IMR-90 (cell line): ENCODE measurements at regions not wholly inside any gene's neighbourhood (a gene's known extent, or its start where the extent isn't known, plus 50 kb on each side); places are given as distances from the start of the nearest gene placed in this dataset.

Experiments
- BHLHE40 ChIP-seq: fragments of 150-350 bp; IDR thresholded peaks from 2 replicates; pipeline ENCODE4 v1.6.1; 2016; ENCODE audit warnings: mild to moderate bottlenecking, low read depth, low read length
- ELK1 ChIP-seq: fragments of 150-350 bp; IDR thresholded peaks from 2 replicates; pipeline ENCODE4 v1.6.1; 2016; ENCODE audit warnings: low read depth, mild to moderate bottlenecking, low read length, moderate library complexity, borderline replicate concordance
- FOS ChIP-seq: fragments of 150-350 bp; IDR thresholded peaks from 2 replicates; pipeline ENCODE4 v1.6.1; 2016; ENCODE audit warnings: low read depth, low read length
- MXI1 ChIP-seq: IDR thresholded peaks from 2 replicates; pipeline ENCODE4 v1.6.1; 2012; ENCODE audit warnings: low read depth, mild to moderate bottlenecking, low read length, moderate library complexity, borderline replicate concordance
- POLR2A ChIP-seq: IDR thresholded peaks from 2 replicates; pipeline ENCODE4 v1.6.1; 2012; ENCODE audit warnings: mild to moderate bottlenecking, low read depth, low read length
- RAD21 ChIP-seq: IDR thresholded peaks from 2 replicates; pipeline ENCODE4 v1.6.1; 2012; ENCODE audit warnings: low read length, improper control_type of control experiment
- SMC3 ChIP-seq: fragments of 150-350 bp; IDR thresholded peaks from 2 replicates; pipeline ENCODE4 v1.6.1; 2016; ENCODE audit warnings: low read depth, mild to moderate bottlenecking, antibody characterized with exemption, low read length, moderate library complexity
- TF ChIP-seq, protein P1 (sequence below): fragments of 150-350 bp; IDR thresholded peaks from 2 replicates; pipeline ENCODE4 v1.6.1; 2017; ENCODE audit warnings: mild to moderate bottlenecking, antibody characterized with exemption, low read length, low read depth
- TF ChIP-seq, protein P2 (sequence below): conservative IDR thresholded peaks from 2 replicates; pipeline ENCODE4 v1.5.1; 2012; ENCODE audit warnings: mild to moderate bottlenecking, low read depth, low read length, improper control_type of control experiment

GRCh38 chrX:74371425-74372222 is 49.7 kb upstream of the SLC16A2 start:
- TF ChIP-seq, protein P1, sequence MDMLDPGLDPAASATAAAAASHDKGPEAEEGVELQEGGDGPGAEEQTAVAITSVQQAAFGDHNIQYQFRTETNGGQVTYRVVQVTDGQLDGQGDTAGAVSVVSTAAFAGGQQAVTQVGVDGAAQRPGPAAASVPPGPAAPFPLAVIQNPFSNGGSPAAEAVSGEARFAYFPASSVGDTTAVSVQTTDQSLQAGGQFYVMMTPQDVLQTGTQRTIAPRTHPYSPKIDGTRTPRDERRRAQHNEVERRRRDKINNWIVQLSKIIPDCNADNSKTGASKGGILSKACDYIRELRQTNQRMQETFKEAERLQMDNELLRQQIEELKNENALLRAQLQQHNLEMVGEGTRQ, result no peak
- no peak for TF ChIP-seq POLR2A
- TF ChIP-seq, protein P2, sequence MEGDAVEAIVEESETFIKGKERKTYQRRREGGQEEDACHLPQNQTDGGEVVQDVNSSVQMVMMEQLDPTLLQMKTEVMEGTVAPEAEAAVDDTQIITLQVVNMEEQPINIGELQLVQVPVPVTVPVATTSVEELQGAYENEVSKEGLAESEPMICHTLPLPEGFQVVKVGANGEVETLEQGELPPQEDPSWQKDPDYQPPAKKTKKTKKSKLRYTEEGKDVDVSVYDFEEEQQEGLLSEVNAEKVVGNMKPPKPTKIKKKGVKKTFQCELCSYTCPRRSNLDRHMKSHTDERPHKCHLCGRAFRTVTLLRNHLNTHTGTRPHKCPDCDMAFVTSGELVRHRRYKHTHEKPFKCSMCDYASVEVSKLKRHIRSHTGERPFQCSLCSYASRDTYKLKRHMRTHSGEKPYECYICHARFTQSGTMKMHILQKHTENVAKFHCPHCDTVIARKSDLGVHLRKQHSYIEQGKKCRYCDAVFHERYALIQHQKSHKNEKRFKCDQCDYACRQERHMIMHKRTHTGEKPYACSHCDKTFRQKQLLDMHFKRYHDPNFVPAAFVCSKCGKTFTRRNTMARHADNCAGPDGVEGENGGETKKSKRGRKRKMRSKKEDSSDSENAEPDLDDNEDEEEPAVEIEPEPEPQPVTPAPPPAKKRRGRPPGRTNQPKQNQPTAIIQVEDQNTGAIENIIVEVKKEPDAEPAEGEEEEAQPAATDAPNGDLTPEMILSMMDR, result no peak
- no peak for TF ChIP-seq SMC3
- no peak for TF ChIP-seq FOS
- TF ChIP-seq BHLHE40, result no peak
- no peak for TF ChIP-seq RAD21
- no peak for TF ChIP-seq ELK1
- TF ChIP-seq MXI1, result no peak
